GM21360 (cell line): ENCODE measurements at regions not wholly inside any gene's neighbourhood (a gene's known extent, or its start where the extent isn't known, plus 50 kb on each side); places are given as distances from the start of the nearest gene placed in this dataset.
"Not testable (repeated sequence)": the region's sequence is repeated elsewhere in the genome, so short reads cannot be mapped to it uniquely, and the experiment has no call there.

Experiments used
- ATAC-seq: cut with Tn5 transposase; IDR thresholded peaks from one replicate; pipeline ENCODE4 v1.9.1; 2021; ENCODE audit warnings: mild to moderate bottlenecking, moderate library complexity; ENCODE audit not compliant: unreplicated experiment

GRCh38 chr5:164071671-164072070, 566.3 kb downstream of the MAT2B start:
- no peak for ATAC-seq

- no peak for ATAC-seq
Measured at GRCh38 chr5:164073081-164073480, 567.7 kb downstream of the MAT2B start.

GRCh38 chr5:164076556-164076955, 571.1 kb downstream of the MAT2B start:
- ATAC-seq, result no peak

GRCh38 chr5:164090358-164090757, 584.9 kb downstream of the MAT2B start:
- no peak for ATAC-seq

- no peak for ATAC-seq
Measured at GRCh38 chr5:164091836-164092235, 586.4 kb downstream of the MAT2B start.

GRCh38 chr5:164094291-164094690, 588.9 kb downstream of the MAT2B start:
- no peak for ATAC-seq

GRCh38 chr5:164097749-164098148, 592.3 kb downstream of the MAT2B start:
- no peak for ATAC-seq

- no peak for ATAC-seq
Measured at GRCh38 chr5:164098531-164098930, 593.1 kb downstream of the MAT2B start.

GRCh38 chr5:164098979-164099378, 593.6 kb downstream of the MAT2B start:
- ATAC-seq, result no peak

- no peak for ATAC-seq
Measured at GRCh38 chr5:164115420-164115819, 610.0 kb downstream of the MAT2B start.

GRCh38 chr5:164119806-164120447, 614.5 kb downstream of the MAT2B start:
- peak; percentile 85 for ATAC-seq

- ATAC-seq, result no peak
Measured at GRCh38 chr5:164127527-164127926, 622.1 kb downstream of the MAT2B start.

- ATAC-seq, result no peak
Measured at GRCh38 chr5:164132358-164132757, 626.9 kb downstream of the MAT2B start.

GRCh38 chr5:164137095-164137494, 631.7 kb downstream of the MAT2B start:
- ATAC-seq, result no peak

- ATAC-seq, result no peak
Measured at GRCh38 chr5:164139423-164139822, 634.0 kb downstream of the MAT2B start.

GRCh38 chr5:164145458-164145857, 640.0 kb downstream of the MAT2B start:
- no peak for ATAC-seq

- ATAC-seq, result no peak
Measured at GRCh38 chr5:164146223-164146622, 640.8 kb downstream of the MAT2B start.

- no peak for ATAC-seq
Measured at GRCh38 chr5:164148292-164148691, 642.9 kb downstream of the MAT2B start.

GRCh38 chr5:164152539-164152938, 647.1 kb downstream of the MAT2B start:
- ATAC-seq, result not testable (repeated sequence)

- no peak for ATAC-seq
Measured at GRCh38 chr5:164153469-164154172, 648.2 kb downstream of the MAT2B start.

- ATAC-seq, result no peak
Measured at GRCh38 chr5:164170814-164171213, 665.4 kb downstream of the MAT2B start.

- no peak for ATAC-seq
Measured at GRCh38 chr5:164175083-164175482, 669.7 kb downstream of the MAT2B start.

- ATAC-seq, result no peak
Measured at GRCh38 chr5:164179406-164179805, 674.0 kb downstream of the MAT2B start.
